ENCODE measurements at regions not wholly inside any gene's neighbourhood (a gene's known extent, or its start where the extent isn't known, plus 50 kb on each side); places are given as distances from the start of the nearest gene placed in this dataset.

DNA sequence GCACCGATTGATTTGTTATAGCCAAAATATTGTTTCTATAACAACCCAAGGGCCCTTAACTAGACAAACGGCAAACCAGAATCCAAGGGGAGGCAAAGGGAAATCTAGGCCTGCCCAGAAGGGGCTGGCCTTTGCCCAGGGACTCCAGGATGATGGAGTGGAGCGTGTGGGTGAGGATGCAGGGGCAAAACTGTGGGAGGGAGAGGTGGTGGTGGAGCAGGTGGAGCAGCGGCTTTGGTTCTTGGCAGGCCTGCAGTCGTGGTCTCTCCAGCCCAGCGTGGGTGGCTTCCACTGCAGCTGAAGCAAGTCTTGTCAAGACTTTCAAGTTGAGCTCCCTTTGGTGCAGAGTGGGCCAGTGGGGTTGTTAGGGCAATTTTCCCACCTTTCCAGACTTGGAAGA, 98.6 kb upstream of the TBCA start:
- no peaks in the 10 kb centered on the region for H3K9me3 ChIP-seq
- no peaks in the 10 kb centered on the region for H3K36me3 ChIP-seq (ENCODE audit: low read depth, missing control alignments)
- TF ChIP-seq POLR2A (IDR thresholded peaks at IDR 0.05), result no peak
- TF ChIP-seq, protein P1, sequence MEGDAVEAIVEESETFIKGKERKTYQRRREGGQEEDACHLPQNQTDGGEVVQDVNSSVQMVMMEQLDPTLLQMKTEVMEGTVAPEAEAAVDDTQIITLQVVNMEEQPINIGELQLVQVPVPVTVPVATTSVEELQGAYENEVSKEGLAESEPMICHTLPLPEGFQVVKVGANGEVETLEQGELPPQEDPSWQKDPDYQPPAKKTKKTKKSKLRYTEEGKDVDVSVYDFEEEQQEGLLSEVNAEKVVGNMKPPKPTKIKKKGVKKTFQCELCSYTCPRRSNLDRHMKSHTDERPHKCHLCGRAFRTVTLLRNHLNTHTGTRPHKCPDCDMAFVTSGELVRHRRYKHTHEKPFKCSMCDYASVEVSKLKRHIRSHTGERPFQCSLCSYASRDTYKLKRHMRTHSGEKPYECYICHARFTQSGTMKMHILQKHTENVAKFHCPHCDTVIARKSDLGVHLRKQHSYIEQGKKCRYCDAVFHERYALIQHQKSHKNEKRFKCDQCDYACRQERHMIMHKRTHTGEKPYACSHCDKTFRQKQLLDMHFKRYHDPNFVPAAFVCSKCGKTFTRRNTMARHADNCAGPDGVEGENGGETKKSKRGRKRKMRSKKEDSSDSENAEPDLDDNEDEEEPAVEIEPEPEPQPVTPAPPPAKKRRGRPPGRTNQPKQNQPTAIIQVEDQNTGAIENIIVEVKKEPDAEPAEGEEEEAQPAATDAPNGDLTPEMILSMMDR (IDR thresholded peaks at IDR 0.05), result no peak
- no peaks in the 10 kb centered on the region for H3K27me3 ChIP-seq
- intact Hi-C loops (cut with DNase I; ENCODE audit: low total_unique reads), result no loop called here
- no peak for DNase-seq
- no peak overlapping the region for H3K27ac ChIP-seq
- H3K4me1 ChIP-seq, result no peaks in the 10 kb centered on the region
- 72 to 77% methylated on average over 6 of the region's 6 CpGs for WGBS, 2 donors
- H3K4me3 ChIP-seq, result no peak overlapping the region

DNA sequence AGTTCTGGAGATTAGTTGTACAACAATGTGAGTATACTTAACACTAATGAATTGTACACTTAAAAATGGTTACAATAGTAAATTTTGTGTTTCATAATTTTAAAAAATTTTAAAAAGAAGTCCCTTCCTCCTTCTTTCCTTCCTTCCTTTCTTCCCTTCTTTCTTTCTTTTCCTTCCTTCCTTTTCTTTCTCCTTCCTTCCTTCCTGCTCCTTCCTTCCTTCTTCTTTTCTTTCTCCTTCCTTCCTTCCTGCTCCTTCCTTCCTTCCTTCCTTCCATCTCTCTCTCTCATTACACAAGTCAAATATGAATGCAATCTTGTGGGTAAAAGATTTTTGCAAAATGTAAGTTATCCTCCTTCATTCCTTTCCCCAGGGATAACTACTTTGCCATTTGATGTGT, 97.1 kb upstream of the TBCA start:
- Histone ChIP-seq H3K27ac (no peak overlapping the region), H3K4me1 (no peaks in the 10 kb centered on the region), H3K4me3 (no peak overlapping the region), H3K27me3 (no peaks in the 10 kb centered on the region), H3K9me3 (no peaks in the 10 kb centered on the region), H3K36me3 (ENCODE audit: low read depth, missing control alignments) (no peaks in the 10 kb centered on the region)
- intact Hi-C loops (cut with DNase I; ENCODE audit: low total_unique reads), result no loop called here
- DNase-seq, result no peak
- TF ChIP-seq POLR2A (IDR thresholded peaks at IDR 0.05), result no peak
- TF ChIP-seq, protein P1 (IDR thresholded peaks at IDR 0.05), result no peak

DNA sequence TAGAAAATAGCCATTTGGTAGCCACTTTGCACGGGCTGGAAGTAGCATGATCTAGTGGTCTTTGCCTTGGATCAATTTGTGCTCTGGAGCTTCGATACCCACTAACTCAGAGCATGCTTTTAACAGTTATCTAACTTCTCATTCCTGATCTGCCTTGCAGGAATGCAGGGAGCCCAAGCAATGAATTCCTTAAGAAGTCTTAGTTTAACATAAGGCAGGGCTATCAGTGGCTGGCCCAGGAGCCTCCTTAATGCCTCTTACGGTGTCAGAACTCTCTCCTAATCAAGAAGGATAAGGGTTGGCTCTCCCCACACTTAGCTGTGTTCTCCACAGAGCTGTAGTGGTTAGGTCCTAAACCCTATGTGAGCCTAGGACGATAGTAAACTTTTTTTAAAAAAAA, 95.8 kb upstream of the TBCA start:
- Histone ChIP-seq H3K9me3 (no peaks in the 10 kb centered on the region), H3K27ac (no peak overlapping the region), H3K36me3 (ENCODE audit: low read depth, missing control alignments) (no peaks in the 10 kb centered on the region), H3K4me1 (no peaks in the 10 kb centered on the region), H3K4me3 (no peak overlapping the region), H3K27me3 (no peaks in the 10 kb centered on the region)
- intact Hi-C loops (cut with DNase I; ENCODE audit: low total_unique reads), result no loop called here
- TF ChIP-seq, protein P1 (IDR thresholded peaks at IDR 0.05), result no peak
- no peak for TF ChIP-seq POLR2A (IDR thresholded peaks at IDR 0.05)
- 71 to 77% methylated on average over 4 of the region's 4 CpGs for WGBS, 2 donors
- DNase-seq, result no peak

DNA sequence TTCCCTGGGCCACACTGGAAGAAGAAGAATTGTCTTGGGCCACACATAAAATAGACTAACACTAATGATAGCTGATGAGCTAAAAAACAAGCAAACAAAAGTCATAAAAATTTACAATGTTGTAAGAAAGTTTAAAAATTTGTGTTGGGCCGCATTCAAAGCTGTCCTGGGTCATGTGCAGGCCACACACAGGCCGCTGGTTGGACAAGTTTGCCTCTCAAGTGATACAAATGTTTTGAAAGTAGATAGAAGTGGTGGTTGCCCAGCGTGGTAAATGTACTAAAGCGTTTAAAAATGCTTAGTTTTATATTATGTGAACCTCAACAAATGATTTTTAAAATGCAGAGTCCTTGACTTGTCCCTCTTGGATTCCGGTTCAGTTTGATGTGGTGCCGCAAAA, 94.9 kb upstream of the TBCA start:
- no peak overlapping the region for H3K4me3 ChIP-seq
- no peaks in the 10 kb centered on the region for H3K4me1 ChIP-seq
- H3K27me3 ChIP-seq, result no peaks in the 10 kb centered on the region
- no peaks in the 10 kb centered on the region for H3K9me3 ChIP-seq
- no peak for DNase-seq
- 94 to 98% methylated on average over 6 of the region's 6 CpGs for WGBS, 2 donors
- no peak overlapping the region for H3K27ac ChIP-seq
- TF ChIP-seq, protein P1 (IDR thresholded peaks at IDR 0.05), result no peak
- no peak for TF ChIP-seq POLR2A (IDR thresholded peaks at IDR 0.05)
- intact Hi-C loops (cut with DNase I; ENCODE audit: low total_unique reads), result no loop called here
- no peaks in the 10 kb centered on the region for H3K36me3 ChIP-seq (ENCODE audit: low read depth, missing control alignments)

DNA sequence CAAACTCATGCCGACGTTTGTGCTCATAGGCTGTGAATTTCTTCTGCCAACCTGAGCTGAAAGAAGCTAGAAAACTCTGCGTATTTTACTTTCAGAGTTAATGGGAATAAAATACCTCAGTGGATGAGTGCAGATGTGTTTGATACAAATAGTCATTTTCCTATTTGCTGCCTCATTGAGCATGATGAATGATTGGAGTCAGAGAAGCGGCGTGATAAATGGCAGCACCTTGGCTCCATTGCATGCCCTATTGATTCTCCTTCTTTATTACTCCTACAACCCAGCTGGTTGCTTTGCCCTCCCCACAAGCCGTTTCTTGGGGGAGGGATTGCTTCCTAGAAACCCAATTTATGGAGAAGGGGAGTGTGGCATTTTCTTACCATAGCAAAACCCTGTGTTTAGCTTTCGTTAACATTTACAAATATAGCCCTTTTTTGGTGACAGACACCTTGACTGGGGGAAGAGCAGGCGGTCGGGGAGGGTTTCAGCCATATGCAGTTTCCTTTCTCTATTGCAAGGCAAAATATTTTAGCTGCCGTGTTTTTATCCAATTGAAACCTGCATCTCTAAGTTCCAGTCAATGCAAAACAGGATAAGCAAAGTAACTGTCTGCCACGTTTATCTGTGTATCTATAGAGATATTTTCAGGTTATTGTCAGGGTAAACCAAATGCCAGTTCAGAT, 93.1 kb upstream of the TBCA start:
- TF ChIP-seq POLR2A (IDR thresholded peaks at IDR 0.05), result no peak
- TF ChIP-seq, protein P1 (IDR thresholded peaks at IDR 0.05), result no peak
- Histone ChIP-seq H3K4me1 (no peaks in the 10 kb centered on the region), H3K27ac (no peak overlapping the region), H3K27me3 (no peaks in the 10 kb centered on the region), H3K4me3 (no peak overlapping the region), H3K9me3 (no peaks in the 10 kb centered on the region), H3K36me3 (ENCODE audit: low read depth, missing control alignments) (no peaks in the 10 kb centered on the region)
- no peak for DNase-seq
- intact Hi-C loops (cut with DNase I; ENCODE audit: low total_unique reads), result no loop called here
- WGBS, 2 donors, result 59 to 65% methylated on average over 11 of the region's 11 CpGs

Data from testis (tissue), 2 donors.